Daoy (cell line): ENCODE measurements at regions not wholly inside any gene's neighbourhood (a gene's known extent, or its start where the extent isn't known, plus 50 kb on each side); places are given as distances from the start of the nearest gene placed in this dataset.

Experiments
- DNase-seq: peaks from one replicate; pipeline ENCODE4 v3.0.0-alpha.2; 2015; ENCODE audit warnings: low read depth

DNA sequence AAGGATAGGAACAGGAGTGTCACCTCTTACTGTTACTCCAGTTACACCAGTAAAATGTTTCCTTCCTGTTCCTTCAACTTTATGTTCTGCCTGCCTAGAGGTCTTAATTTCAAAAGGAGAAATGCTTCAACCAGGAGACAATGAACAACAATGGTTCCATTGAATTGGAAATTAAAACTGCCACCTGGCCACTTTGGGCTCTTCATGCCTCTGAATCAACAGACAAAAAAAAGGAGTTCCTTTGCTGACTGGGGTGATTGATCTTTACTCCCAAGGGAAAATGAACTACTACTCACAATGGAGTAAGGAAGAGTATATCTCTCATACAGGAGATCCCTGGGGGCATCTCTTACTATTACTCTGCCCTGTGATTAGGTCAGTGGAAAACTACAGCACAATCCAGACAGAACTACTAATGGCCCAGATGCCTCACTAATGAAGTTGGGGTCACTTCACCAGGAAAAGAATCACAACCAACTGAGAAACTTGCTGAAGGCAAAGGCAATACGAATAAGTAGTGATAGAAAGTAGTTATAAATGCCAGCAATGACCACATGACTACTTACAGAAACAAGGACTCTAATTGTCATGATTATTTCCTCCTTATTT, 76.6 kb upstream of the PRDX6 start:
- DNase-seq, result no peak

GRCh38 chr1:173403996-173404395, 73.1 kb upstream of the PRDX6 start:
- DNase-seq, result no peak

DNA sequence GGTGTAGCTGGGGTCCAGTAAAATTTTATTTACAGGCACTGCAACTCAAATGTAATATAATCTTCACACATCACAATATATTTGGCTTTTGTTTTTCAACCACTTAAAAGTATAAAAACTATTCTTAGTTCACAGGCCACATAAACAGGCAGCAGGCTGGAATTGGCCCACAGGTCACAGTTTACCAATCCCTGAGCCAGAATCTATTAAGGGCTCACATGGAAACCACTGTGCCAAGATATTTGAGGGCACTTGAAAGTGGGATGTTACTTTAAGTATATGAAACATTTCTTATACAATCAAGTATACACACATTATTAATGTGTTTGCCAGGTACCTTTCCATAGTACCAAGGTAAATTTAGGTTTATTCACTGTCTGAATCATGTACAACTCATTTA, 71.9 kb upstream of the PRDX6 start:
- no peak for DNase-seq

- DNase-seq, result peak; percentile 66
These were observed 71.3 kb upstream of the PRDX6 start for GRCh38 chr1:173405834-173406233.

DNA sequence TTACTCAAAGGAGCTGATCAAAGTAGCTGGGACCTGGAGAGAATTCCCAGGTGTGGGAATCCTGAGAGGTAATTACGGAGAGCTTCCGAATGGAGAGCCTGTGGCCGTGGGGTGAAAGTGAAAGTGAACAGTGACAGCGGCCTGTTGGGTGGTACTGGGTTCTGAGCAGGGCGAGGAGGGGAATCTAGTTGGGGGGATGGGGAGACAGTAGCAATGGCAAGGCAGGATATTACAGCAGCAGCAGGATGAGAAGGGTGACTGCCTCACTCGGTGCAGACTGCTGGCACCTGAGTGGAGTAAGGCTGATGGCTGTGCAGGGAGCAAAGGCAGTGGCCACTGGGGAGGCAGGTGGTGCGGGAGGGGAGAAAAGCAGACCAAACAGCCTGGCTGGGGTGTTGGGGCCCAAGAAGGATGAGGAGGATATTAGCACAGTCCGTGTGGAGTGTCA, 70.3 kb upstream of the PRDX6 start:
- DNase-seq, result peak; percentile 39

GRCh38 chr1:173407846-173408245, 69.3 kb upstream of the PRDX6 start:
- DNase-seq, result no peak

- DNase-seq, result no peak
These were observed 68.2 kb upstream of the PRDX6 start for GRCh38 chr1:173408886-173409285.

- DNase-seq, result peak; percentile 93
These were observed 67.5 kb upstream of the PRDX6 start for GRCh38 chr1:173409613-173410012.

DNA sequence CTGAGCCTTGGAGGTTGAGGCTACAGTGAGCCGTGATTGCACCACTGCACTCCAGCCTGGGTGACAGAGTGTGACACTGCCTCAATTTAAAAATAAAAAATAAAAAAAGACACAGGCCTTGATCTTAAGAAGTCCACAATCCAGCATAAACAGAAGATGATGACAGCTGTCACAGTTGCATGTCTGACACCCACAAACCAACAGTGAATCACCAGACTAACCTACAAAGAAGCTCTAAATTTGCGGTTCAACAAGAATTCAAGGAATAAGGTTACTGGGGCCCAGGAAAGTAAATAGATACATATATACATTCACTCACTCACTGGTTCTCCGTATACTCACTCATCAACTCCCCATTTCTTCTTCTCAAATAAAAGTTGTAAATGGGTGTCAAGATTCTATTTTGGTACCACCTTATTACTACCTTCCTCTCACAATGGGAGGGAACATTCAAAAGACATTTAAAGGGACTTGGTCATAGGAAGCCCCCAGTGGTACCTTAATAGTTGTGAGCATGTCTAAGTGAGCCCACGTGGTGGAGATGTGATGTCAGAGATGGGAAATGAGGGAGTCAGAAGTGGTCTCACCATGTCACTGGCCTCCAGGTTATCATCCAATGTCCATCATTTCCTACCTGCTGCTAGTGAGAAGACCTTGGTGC, 66.9 kb upstream of the PRDX6 start:
- DNase-seq, result peak; percentile 73

- no peak for DNase-seq
These were observed 66.3 kb upstream of the PRDX6 start for GRCh38 chr1:173410794-173411236.

- DNase-seq, result peak; percentile 66
These were observed 65.0 kb upstream of the PRDX6 start for GRCh38 chr1:173411835-173412742.

DNA sequence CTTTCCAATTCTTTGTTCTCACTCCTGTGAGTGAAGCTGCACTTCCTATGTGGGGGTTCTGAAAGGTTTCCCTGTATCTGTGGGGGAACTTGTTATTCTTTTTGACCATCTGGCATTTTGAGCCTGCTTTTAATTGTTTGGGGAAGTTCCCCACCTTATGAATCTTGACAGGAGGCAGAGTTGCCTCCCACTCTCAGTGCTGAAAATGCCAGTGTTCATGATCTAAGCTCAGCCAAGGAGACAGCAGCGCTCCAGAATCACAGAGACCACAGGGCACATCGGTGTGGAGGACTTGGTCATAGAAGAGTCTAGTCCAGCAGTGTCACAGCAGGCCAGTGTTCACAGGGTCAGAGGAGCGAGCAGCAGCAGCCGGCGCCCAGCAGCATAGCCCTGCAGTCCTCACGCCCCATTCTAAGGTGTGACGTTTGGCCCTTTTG, 63.8 kb upstream of the PRDX6 start:
- no peak for DNase-seq

DNA sequence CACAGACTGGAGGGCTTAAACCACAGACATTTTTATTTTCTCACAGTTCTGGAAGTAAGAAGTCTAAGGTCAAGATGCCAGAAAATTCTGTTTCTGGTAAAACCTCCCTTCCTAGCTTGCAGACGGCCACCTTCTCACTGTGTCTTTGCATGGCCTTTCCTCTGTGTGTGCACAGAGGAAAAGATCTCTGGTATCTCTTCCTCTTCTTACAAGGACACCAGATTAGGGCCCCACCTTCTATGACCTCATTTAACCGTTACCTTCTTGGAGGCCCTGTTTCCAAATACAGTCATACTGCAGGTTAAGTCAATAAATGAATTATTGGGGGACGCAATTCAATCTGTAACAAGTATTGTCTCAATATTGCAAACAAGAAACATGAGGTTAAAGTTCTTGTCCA, 63.0 kb upstream of the PRDX6 start:
- no peak for DNase-seq

GRCh38 chr1:173414539-173415226, 62.5 kb upstream of the PRDX6 start:
- DNase-seq, result no peak

DNA sequence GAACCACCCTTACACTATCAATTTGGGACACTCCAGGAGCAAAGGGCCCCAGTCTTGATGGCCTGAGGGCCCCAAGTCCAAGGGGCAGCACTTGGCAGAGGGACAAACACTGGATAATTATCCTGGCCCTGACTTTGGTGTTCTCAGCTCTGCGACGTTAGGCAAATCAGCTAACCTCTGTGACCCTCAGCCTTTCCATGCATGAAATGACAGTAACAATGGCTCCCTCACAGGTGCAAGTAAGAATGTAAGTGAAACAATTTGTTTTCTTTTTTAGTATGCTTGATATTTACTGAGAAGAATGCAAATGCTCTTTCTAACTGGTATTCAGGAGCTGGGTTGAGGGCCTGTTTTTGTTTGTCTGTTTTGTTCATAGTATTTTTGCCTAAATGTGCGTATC, 61.6 kb upstream of the PRDX6 start:
- no peak for DNase-seq

DNA sequence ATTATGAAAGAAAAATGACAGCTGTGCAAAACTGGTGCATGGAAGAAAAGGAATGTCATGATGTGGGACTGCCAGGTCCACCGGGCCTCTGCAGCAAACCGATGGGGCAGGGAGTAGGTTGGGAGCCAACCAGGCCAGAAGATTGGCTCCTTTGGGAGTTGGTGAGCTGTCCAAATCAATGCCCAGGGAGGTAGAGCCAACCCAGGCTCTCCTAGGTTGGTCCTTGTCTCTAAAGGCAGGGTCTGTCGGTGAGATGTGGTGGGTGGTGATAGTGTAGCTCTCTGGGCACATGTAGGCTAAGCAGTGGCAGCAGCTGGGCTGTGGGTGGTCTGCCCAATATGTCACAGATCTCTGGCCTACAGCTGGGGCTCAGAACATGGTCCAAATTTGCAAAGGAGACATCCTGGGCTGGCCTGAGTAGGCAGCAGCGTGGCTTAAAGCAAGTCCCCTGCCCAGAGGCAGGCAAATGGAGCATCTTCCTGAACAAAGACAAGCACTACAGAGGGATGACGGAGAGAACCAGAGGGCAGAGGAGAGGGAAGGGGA, 61.2 kb upstream of the PRDX6 start:
- no peak for DNase-seq

DNA sequence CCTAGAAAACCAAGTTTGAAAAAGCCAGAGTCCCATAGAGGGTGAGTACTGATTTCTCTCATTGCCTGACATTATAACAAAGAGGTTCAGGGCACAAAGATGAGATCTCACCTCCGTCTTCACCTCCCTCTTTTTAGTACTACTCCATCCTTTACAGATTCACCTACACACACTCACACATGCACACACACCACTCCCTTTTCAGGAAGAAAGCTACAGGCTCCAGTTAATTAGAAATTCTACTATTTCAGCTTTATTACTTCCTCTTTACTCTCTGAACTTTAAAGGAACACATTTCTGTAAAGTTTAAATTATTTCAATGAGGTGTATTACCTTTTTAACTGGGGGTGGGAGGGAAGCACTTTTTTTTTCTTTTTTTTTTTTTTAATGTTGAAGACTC, 59.6 kb upstream of the PRDX6 start:
- no peak for DNase-seq

DNA sequence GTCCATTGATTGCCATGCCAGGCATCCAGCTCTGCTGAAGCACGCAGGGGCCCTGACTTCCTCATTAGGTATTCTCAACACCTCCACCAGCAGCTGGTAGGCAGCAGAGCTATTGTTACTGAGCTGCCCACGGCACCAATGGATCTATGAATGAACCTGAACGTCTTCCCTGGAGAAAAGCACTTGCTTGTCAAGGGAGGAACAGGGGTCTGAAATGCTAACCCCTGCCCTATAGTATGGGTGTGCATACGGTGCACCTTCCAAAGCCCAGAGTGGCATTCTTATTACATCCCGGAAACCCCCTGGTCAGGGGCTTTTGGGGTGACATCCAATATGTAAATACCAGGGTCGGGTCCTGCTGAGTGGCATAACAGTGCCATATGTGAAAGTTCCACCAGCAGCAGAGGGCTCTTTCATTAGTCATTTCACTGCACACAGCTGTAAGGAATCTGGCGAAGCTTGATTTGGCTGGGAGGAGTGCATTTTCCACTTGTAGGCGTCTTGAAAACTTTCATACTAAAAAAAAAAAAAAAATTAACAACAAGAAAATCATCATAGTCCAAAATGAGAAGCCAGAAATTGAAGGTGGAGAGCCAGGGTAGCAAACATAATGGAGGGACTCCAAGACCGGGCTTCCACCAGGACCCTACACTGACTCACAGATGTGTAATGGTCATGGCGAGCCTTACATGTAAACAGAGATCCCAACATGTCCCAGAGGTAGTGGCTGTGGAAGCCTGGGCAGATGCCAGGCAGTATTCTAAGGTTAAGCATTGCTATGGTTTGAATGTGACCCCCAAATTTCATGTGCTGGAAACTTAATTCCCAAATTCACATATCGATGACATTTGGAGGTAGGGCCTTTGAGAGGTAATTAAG, 58.8 kb upstream of the PRDX6 start:
- peak; percentile 32 for DNase-seq

- DNase-seq, result peak; percentile 70
These were observed 56.8 kb upstream of the PRDX6 start for GRCh38 chr1:173420330-173420806.

- DNase-seq, result no peak
These were observed 55.8 kb upstream of the PRDX6 start for GRCh38 chr1:173421286-173421685.

- DNase-seq, result no peak
These were observed 55.3 kb upstream of the PRDX6 start for GRCh38 chr1:173421789-173422188.
